NOMO-1 treated with dmso at 0.1 percent for 144 hours (cell line): ENCODE measurements at regions not wholly inside any gene's neighbourhood (a gene's known extent, or its start where the extent isn't known, plus 50 kb on each side); places are given as distances from the start of the nearest gene placed in this dataset.
"Not testable (repeated sequence)": the region's sequence is repeated elsewhere in the genome, so short reads cannot be mapped to it uniquely, and the experiment has no call there.

Source experiments
- DNase-seq: peaks from one replicate; lab custom pipeline; 2025; ENCODE audit not compliant: unreplicated experiment; lab: John Stamatoyannopoulos, UW

DNA sequence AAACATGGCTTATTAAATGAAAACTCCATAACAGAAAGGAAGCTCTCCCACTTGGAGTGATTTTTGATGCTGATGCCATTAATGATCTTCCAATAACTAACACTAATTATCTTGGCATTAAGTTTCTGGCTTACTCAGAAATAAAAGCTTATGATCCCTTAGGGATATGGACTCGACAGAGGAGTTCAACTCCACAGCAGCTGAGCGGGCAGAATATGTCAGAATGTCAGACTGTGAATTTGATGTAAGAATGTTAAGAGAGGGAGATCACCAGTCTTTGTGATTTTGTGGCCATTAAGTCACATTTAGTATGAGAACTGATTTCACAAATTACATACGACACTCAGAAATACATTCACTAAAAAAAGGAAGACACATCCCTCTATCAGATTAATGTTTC, 2244.0 kb downstream of the ARAP2 start:
- no peak for DNase-seq

- DNase-seq: not testable (repeated sequence)
Observed at GRCh38 chr4:34006540-34006939, 2237.8 kb downstream of the ARAP2 start.

GRCh38 chr4:34009951-34010350, 2234.4 kb downstream of the ARAP2 start:
- no peak for DNase-seq

DNA sequence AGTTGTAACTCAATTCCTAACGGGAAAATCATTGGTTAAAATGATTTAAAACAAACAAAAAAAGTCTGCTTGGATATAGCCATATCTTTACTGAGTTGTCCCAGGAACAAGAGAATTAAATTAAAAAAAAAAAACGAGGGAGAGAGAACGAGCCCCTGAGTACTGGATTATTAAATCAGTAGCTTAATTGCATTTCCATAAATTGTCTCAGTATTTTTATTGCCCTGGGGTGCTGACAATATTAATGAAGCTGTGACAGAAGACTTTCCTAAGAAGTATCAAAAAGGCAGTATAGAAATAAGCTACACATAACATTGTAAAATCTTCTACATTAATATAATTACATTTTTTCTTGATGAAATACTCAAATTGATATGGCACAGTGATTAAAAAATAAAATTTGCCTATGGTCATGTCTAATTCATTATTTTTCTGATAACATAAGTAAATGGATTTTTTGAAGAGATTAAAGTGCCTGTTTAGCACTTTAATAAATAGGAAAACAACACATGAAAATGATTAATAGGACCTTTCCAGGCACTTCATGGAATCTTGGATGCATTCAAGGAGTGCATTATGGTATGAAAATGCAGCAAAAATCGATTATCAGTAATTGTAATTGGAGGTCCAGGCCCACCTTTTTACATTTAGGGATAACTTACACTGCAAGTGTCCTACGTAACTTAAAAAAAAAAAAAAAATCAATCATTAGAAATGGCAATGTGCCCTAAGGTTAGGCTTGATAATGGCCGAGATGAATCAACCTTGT, 2233.4 kb downstream of the ARAP2 start:
- DNase-seq: no peak

- DNase-seq: no peak
Observed at GRCh38 chr4:34035225-34035624, 2209.1 kb downstream of the ARAP2 start.

DNA sequence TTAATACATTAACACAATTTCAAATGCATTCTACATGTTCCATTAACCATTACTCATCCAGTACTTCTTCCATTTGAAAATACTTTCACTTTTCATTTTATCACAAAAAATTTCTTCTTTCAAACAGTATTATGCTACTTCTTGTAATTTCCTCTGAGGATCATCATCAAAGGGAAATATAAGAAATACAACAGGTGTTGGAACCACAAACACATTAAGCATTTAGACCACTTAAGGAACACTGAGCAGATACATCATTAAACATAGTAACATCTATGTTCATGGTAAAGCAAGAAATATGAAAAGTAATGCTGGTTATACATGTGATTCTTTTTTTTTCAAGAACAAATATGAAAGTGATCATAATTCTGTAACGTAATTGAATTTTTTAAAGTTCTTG, 2207.0 kb downstream of the ARAP2 start:
- DNase-seq: no peak

DNA sequence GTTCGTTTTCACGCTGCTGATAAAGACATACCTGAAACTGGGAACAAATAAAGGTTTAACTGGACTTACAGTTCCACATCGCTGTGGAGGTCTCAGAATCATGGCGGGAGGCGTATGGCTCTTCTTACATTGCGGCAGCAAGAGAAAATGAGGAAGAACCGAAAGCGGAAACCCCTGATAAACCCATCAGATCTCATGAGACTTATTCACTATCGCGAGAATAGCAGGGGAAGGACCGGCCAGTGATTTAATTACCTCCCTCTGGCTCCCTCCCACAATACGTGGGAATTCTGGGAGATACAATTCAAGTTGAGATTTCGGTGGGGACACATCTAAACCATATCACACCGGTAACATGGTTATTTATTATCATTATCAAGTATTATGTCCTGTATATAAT, 2204.5 kb downstream of the ARAP2 start:
- DNase-seq: no peak

GRCh38 chr4:34043131-34043530, 2201.2 kb downstream of the ARAP2 start:
- no peak for DNase-seq

GRCh38 chr4:34046580-34046979, 2197.7 kb downstream of the ARAP2 start:
- no peak for DNase-seq

- DNase-seq: no peak
Observed at GRCh38 chr4:34047363-34047762, 2197.0 kb downstream of the ARAP2 start.

- DNase-seq: no peak
Observed at GRCh38 chr4:34066126-34066525, 2178.2 kb downstream of the ARAP2 start.

GRCh38 chr4:34091451-34091850, 2152.9 kb downstream of the ARAP2 start:
- DNase-seq: no peak

GRCh38 chr4:34094114-34094513, 2150.2 kb downstream of the ARAP2 start:
- no peak for DNase-seq

DNA sequence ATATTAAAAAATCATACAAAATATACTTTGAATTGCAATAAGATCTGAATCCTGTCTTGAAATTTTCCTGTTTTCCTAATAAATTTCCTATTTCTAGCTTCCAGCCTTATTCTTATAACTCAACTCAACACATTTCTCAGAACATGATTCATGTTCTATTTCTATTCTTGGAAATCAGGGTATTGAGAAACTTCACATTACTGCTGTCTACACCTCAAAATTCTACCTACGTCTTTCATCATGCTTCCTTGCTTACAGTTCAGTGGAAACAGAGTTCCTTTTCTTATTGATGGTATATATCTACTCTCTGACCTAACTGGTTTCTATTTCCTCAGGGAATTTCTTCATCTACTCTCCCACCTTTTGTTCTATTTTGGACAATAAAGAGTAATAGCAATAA, 2139.0 kb downstream of the ARAP2 start:
- no peak for DNase-seq

GRCh38 chr4:34108391-34108790, 2135.9 kb downstream of the ARAP2 start:
- DNase-seq: no peak

DNA sequence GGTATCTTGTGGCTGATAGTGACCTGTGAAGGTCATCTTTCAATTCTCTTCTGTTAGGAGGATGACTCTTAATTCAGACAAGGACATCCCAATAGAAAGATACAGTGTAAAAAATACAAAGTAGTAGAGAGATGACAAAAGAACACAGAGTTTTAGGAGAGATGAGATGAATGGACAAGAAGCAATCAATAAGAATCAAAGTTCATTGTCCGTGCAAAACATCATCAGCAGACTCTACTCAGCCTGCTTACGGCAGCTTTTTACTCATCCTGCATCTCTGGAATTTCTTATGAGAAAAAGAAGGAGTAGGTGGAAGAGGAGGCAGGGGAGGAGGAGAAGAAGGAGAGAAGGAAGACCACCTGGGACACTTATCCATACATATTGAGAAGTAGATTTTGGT, 2131.7 kb downstream of the ARAP2 start:
- DNase-seq: no peak

DNA sequence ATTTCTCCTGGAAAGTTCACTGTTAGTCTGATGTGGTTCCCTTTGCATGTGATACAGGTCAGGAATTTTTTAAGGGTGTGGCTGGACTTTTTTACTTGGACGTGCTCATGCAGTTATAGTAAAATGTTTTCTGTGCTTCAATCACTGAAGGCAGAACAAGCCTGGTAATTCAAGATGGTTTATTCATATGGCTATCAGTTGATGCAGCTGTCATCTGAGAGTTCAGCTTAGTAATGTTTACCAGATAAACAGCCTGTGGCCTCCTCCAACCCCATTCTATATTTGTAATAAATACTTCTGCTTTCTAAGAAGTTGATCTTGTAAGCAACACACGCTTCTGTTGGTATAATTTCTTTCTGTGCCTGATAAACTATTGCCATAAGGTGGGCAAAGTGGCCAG, 2105.9 kb downstream of the ARAP2 start:
- no peak for DNase-seq

- no peak for DNase-seq
Observed at GRCh38 chr4:34139346-34139745, 2105.0 kb downstream of the ARAP2 start.

DNA sequence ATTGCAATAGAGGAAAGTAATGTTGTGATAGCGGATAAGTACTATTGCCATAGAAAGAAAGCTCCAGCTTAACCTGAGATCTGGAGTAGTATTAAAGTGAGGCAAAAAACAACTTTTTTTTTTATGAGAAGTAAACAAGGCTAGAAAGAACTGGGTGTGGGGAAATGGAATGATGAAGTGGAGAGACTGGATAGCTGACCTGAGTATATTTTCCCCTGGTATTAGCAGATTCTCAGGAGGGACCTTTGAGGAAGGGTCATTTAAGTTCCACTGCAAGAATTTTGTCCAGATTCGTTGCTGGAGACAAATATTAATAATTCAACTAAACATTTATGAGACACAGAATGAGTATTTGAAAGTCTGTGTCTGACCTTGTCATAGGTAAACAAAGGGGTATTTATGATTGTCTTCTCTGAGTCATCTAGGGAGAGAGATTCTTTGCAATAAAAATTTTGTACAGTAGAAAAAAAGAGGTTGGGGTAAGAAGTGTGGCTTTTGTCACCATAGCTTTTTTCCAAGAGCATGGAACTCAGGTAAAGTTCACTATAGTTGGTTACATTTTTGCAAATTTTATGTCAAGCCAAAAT, 2095.9 kb downstream of the ARAP2 start:
- DNase-seq: no peak

- DNase-seq: no peak
Observed at GRCh38 chr4:34157547-34157946, 2086.8 kb downstream of the ARAP2 start.

DNA sequence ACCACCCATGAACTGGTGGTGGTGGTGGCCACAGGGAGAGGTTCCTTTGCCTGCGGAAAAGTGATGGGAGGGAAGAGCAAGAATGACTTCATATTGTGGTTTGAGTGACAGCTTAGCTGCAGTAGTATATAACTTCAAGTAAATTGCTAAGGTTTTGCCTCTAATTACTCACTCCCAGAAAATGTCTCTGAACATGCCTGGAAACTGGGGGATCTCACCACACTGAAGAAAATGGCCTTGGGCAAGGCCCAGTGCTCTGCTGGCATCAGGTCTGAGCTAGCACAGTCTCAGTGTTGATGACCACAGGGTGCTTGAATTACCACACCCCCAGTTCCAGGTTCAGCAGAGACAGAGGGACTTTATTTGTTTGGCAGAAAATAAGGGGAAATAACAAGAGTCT, 2085.4 kb downstream of the ARAP2 start:
- DNase-seq: no peak

- no peak for DNase-seq
Observed at GRCh38 chr4:34170946-34171345, 2073.4 kb downstream of the ARAP2 start.

DNA sequence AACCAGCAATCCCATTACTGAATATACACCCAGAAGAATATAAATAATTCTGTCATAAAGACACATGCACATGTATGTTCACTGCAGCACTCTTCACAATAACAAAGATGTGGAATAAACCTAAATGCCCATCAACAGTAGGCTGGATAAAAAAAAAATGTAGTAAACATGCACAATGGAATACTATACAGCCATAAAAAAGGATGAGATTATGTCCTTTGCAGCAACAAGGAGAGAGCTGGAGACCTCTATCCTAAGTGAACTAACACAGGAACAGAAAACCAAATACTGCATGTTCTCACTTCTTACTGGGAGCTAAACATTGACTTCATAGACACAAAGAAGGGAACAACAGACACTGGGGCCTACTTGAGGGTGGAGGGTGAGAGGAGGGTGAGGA, 2067.7 kb downstream of the ARAP2 start:
- DNase-seq: no peak
